AG10803 (cell line): ENCODE measurements at regions not wholly inside any gene's neighbourhood (a gene's known extent, or its start where the extent isn't known, plus 50 kb on each side); places are given as distances from the start of the nearest gene placed in this dataset.

Source experiments
- DNase-seq: peaks from one replicate; pipeline ENCODE4 v3.0.0; 2010; ENCODE audit warnings: low read depth
- H3K4me3 ChIP-seq: 2 replicates; pipeline ENCODE4 v1.5.1; 2011; ENCODE audit warnings: mild to moderate bottlenecking, low read length, control low read depth
- CTCF ChIP-seq: conservative IDR thresholded peaks from 2 replicates; pipeline ENCODE4 v1.5.1; 2011; ENCODE audit warnings: mild to moderate bottlenecking, low read length, control low read depth, inconsistent platforms

- no peak for DNase-seq
- no peak for TF ChIP-seq CTCF
- no peak overlapping the region for H3K4me3 ChIP-seq
Observed at GRCh38 chr6:151719070-151719469, 88.4 kb upstream of the ESR1 start.

DNA sequence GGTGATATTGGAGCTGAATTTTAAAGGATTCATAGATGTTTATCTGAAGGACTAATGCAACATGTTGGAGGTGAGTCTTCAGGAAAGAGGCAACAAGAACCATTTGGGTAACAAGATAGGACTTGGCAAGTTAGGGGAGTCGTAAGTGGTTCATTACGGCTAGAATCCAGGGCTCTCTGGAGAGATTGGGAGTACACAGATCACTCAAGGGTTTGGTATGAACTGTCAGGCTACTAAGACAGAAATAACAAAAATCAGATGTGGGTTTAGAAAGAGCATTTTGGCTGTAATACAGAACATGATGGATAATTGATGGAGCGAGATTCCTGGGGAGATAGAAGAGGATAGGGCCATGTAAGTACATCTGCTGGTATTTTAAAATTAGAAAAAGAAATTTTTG, 86.3 kb upstream of the ESR1 start:
- DNase-seq: peak; percentile 79
- no peak for TF ChIP-seq CTCF
- no peak overlapping the region for H3K4me3 ChIP-seq

DNA sequence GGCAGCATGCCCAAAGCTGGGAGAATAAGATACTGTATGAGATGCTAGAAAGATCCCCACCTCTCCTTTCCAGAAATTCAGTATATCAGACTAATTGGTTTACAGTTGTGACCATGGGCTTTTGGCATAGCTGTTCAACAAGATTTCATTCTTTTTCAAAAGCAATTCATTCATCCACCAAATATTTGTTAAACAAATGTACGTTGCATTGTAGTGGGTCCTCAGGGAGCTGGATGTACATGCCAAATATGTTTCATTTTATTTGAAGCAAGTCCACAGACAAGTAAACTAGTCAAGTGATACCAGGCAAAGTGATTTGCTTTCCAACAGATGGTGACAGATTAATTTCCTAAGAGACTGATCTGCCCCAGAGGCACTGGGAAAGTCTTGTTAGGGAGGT, 85.8 kb upstream of the ESR1 start:
- peak; percentile 59 for DNase-seq
- TF ChIP-seq CTCF: no peak

DNA sequence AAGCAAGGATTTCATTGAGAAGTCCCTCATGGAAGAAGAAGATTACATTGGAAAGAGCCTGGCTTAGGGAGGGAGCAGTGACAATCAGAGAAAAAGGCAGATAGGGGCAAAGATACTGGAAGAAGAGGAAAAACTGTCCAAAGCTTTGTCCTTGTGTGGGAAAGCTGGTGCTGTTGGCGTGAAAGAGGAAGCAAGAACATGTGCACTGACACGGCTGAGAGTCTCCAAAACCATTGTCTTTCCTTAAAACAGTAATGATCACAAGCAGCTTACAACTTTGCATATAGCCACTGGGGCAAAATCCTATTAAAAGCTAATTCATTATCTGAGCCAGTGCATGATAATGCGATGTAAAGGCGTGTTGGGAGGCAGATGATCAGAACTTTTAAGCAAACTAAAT, 85.1 kb upstream of the ESR1 start:
- no peak overlapping the region for H3K4me3 ChIP-seq
- no peak for TF ChIP-seq CTCF
- DNase-seq: no peak

More for the DNA sequence above, 85.8 kb upstream of the ESR1 start:
- H3K4me3 ChIP-seq: no peak overlapping the region

DNA sequence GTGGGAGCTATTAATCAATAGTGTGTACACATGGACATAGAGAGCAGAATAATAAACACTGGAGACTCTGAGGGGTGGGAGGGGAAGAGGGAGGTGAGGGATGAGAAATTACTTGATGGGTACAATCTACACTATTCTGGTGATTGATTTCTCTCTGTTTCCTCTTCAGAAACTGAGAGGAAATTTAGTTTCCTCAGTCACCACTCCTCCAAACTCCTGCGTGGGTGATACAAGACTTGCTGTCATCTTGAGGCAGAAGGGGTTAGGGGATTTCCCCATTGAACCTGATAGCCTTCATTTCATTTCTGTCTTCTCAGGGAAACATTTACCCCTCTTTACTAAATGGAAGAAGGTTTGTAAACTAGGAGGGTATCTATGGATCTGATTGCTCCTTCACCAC, 84.3 kb upstream of the ESR1 start:
- no peak overlapping the region for H3K4me3 ChIP-seq
- TF ChIP-seq CTCF: no peak
- no peak for DNase-seq

DNA sequence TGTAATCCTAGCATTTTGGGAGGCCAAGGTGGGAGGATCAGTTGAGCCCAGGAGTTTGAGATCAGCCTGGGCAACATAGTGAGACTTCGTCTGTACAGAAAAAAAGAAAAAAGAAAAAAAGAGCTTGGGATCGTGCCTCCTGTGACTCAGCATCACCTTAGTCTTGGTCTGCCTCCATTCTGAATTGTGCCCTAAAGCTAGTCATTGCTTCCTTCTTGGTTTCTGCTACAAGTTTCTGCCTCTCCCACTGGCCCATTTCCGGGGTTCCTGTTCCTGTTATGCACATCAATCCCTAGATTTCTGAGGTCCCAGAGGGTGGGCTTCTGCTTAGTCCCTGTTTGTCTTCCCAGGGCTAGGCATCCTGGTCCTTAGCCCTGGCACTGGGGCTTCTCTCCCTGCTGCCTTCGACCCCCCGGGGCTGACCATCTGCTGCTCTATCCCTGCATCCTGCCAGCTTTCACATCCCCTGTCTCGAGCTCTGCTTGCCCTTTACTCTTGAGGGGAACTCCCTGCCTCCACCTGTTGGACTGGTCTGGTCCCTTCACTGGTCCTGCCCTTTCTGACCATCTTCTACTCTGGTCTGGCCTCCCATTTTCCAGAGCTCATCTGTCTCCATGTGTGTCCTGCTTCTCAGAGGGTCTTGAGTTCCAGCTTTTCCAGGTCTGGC, 77.5 kb upstream of the ESR1 start:
- no peak overlapping the region for H3K4me3 ChIP-seq
- no peak for DNase-seq
- TF ChIP-seq CTCF: no peak

- DNase-seq: no peak
- no peak overlapping the region for H3K4me3 ChIP-seq
- TF ChIP-seq CTCF: no peak
Observed at GRCh38 chr6:151730496-151730870, 77.0 kb upstream of the ESR1 start.
